ENCODE measurements at regions not wholly inside any gene's neighbourhood (a gene's known extent, or its start where the extent isn't known, plus 50 kb on each side); places are given as distances from the start of the nearest gene placed in this dataset.
"Not testable (repeated sequence)": the region's sequence is repeated elsewhere in the genome, so short reads cannot be mapped to it uniquely, and the experiment has no call there.

- DNase-seq = no peak
Observed at GRCh38 chr3:151675858-151676615, 57.7 kb upstream of the AADACL2 start.

- DNase-seq = no peak
Observed at GRCh38 chr3:151673974-151674373, 59.8 kb upstream of the AADACL2 start.

- DNase-seq = not testable (repeated sequence)
Observed at GRCh38 chr3:151667762-151668161, 66.0 kb upstream of the AADACL2 start.

GRCh38 chr3:151660885-151661284 lies 72.8 kb upstream of the AADACL2 start:
- DNase-seq = no peak

GRCh38 chr3:151644986-151645385 lies 88.7 kb upstream of the AADACL2 start:
- DNase-seq = no peak

- DNase-seq = no peak
Observed at GRCh38 chr3:151644020-151644620, 89.6 kb upstream of the AADACL2 start.

- no peak for DNase-seq
Observed at GRCh38 chr3:151639418-151639740, 94.3 kb upstream of the AADACL2 start.

GRCh38 chr3:151638555-151639417 lies 94.9 kb upstream of the AADACL2 start:
- DNase-seq = no peak

- DNase-seq = no peak
Observed at GRCh38 chr3:151635905-151636304, 97.8 kb upstream of the AADACL2 start.

GRCh38 chr3:151631946-151632345 lies 101.8 kb upstream of the AADACL2 start:
- no peak for DNase-seq

GRCh38 chr3:151630938-151631441 lies 102.7 kb upstream of the AADACL2 start:
- DNase-seq = peak; percentile 26

- DNase-seq = no peak
Observed at GRCh38 chr3:151630035-151630434, 103.7 kb upstream of the AADACL2 start.

- DNase-seq = no peak
Observed at GRCh38 chr3:151625586-151625985, 108.1 kb upstream of the AADACL2 start.

- DNase-seq = no peak
Observed at GRCh38 chr3:151625086-151625485, 108.6 kb upstream of the AADACL2 start.

GRCh38 chr3:151620071-151620470 lies 113.7 kb upstream of the AADACL2 start:
- no peak for DNase-seq

GRCh38 chr3:151615464-151615863 lies 118.3 kb upstream of the AADACL2 start:
- no peak for DNase-seq

- DNase-seq = no peak
Observed at GRCh38 chr3:151612115-151612514, 121.6 kb upstream of the AADACL2 start.

- no peak for DNase-seq
Observed at GRCh38 chr3:151611419-151611818, 122.3 kb upstream of the AADACL2 start.

GRCh38 chr3:151609491-151609890 lies 124.2 kb upstream of the AADACL2 start:
- DNase-seq = no peak

- DNase-seq = no peak
Observed at GRCh38 chr3:151604891-151605290, 128.8 kb upstream of the AADACL2 start.

GRCh38 chr3:151600783-151601182 lies 132.9 kb upstream of the AADACL2 start:
- DNase-seq = no peak

GRCh38 chr3:151599103-151599672 lies 134.5 kb upstream of the AADACL2 start:
- DNase-seq = no peak

- no peak for DNase-seq
Observed at GRCh38 chr3:151596940-151597339, 136.1 kb upstream of the IGSF10 start.

Data from NCI-H2171 treated with DMSO at 0.1 percent for 48 hours (cell line).